CD1c-positive myeloid dendritic cell (primary cell): ENCODE measurements at regions not wholly inside any gene's neighbourhood (a gene's known extent, or its start where the extent isn't known, plus 50 kb on each side); places are given as distances from the start of the nearest gene placed in this dataset.
"Not testable (repeated sequence)": the region's sequence is repeated elsewhere in the genome, so short reads cannot be mapped to it uniquely, and the experiment has no call there.

Experiments used
- DNase-seq: peaks from one replicate; pipeline ENCODE4 v3.0.0-alpha.2; 2016; ENCODE audit errors: extremely low spot score

- DNase-seq = no peak
Measured at GRCh38 chr13:34166406-34166805, 348.5 kb downstream of the RFC3 start.

DNA sequence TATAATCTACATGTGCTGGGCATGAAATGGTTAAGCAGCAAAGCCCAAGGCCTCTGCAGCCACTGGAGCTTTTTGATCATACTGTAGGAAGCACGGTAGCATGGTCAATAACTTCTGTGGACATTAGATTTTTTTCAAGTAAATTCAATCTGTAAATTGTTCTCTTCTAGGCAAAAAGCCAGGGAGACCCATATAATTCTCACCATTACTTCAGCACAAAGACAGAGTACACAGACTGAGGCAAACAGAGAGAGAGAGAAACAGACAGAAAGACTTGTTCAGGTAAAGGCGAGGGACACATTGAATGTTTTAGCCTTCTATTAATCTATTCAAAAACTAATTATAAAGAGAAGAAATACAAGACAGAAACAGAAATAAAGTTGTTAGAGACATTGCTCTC lies 349.4 kb downstream of the RFC3 start:
- DNase-seq = no peak

GRCh38 chr13:34172048-34172447 lies 354.1 kb downstream of the RFC3 start:
- DNase-seq = no peak

DNA sequence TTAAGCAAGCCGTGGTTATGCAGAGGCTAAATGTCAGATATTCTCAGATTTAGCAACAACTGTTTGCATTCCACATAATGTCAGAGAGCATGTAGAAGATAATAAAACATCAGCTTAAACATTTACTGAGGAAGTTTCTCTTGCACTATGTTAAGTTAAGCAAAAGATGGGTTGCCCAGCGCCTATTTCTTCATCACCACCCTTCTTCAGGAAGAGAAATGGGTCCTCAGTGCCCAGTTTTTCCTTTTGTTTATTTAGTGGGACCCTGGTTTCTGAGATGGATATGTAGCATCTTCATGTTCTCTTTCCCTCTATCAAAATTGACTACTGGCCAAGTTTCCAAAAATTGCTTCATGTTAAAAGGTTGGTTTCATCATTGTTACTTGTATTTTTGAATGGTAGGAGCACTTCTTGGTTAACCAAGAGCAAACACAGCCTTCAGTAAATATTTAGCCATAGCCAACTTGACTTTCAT lies 356.8 kb downstream of the RFC3 start:
- DNase-seq = no peak

DNA sequence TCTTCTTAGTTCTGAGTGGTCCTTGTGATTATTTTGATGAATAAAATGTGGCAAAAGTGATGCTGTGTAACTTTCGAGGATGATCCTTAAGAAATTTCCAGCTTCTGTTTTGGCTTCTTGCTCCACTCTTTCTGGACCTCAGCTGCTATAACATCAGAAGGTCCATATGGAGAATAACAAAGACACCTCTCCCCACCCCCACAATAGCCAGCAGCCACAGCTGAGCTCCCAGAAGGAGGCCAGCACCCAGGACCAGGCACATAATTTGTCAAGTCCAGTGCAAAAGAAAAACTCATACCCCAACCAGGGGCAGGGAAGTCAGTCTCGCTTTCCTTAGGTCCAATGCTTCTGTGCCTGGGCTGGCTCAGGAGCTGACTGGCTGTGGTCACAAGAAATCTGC lies 357.6 kb downstream of the RFC3 start:
- DNase-seq = no peak

- no peak for DNase-seq
Measured at GRCh38 chr13:34176633-34177032, 358.7 kb downstream of the RFC3 start.

- DNase-seq = no peak
Measured at GRCh38 chr13:34179481-34179880, 361.5 kb downstream of the RFC3 start.

DNA sequence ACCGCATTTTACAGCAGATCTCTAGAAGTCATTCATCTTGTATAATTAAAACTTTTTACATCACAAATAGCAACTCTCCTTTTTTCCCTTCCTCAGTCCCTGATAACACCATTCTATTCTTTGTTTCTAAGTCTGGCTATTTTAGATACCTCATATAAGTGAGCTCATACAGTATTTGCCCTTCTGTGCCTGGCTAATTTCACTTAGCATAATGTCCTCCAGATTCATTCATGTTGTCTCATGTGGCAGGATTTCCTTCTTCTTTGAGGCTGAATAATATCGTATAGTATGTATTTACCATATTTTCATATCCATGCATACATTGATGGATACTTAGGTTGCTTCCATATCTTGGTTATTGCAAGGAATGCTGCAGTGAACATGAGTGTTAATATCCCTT lies 362.0 kb downstream of the RFC3 start:
- no peak for DNase-seq

DNA sequence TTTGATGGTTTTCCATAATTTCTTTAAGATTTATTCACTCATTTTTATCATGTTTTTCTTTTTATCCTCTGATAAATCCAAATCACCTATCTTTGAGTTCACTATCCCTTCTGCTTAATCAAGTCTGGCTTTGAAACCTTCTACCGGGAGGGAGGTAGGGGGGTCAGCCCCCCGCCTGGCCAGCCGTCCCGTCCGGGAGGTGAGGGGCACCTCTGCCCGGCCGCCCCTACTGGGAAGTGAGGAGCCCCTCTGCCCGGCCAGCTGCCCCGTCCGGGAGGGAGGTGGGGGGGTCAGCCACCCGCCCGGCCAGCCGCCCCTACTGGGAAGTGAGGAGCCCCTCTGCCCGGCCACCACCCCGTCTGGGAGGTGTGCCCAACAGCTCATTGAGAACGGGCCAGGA lies 363.3 kb downstream of the RFC3 start:
- not testable (repeated sequence) for DNase-seq

GRCh38 chr13:34189946-34190345 lies 372.0 kb downstream of the RFC3 start:
- no peak for DNase-seq

GRCh38 chr13:34201050-34201913 lies 383.3 kb downstream of the RFC3 start:
- DNase-seq = no peak

DNA sequence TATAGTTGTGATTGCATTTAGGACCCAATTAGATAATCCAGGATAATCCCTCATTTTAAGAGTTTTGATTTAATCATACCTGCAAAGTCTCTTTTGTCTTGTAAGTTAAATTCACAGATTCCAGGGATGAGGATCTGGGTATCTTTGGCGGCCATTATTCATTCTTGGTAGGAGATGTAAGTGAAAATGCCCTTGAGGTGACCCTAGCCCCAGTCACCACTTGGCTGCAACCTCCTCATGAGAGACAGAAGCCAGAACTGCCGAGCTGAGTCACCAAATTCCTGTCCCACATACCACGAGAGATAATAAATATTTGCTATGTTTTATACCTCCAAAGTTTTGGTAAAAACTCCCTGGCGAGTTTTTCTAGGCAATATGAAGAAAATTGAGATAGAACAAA lies 389.4 kb downstream of the RFC3 start:
- no peak for DNase-seq

DNA sequence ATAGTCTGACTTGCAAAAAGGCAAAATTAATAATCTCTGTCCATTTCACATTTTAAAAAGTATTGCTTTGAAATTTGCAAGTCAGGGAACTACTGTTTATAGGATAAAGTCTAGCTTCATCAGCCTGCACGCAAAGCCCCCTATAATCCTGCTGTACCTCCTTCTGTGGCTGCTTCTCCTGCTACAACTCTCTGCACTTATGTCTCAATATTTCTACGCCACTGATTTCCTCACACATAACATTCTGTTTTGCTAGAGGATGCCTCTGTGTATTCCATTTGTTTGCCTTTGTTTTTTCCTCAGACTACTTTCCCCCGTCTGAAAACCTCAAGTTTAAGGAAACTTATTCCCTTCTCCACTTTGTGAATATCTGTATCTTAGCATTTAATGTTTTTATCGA lies 389.9 kb downstream of the RFC3 start:
- no peak for DNase-seq

DNA sequence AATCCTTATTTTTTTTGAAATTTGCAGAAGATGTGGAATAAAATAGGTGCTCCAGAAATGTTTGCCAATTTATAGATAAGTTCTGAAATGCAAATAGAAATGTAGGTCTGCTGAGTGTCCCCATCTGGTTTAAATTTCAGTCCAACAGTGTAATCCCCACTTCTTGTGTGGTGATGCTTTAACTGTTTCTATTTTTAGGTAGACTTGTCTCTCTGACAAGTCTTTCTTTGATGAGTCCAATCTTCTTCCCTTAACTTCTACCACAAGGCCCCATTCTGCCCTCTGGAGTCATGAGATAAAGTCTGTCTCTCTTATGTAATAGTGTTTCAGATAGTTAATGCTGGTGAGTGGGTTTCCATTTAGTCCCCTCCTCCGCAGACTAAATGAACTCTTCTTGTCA lies 390.4 kb downstream of the RFC3 start:
- DNase-seq = no peak

GRCh38 chr13:34210341-34210740 lies 392.4 kb downstream of the RFC3 start:
- no peak for DNase-seq

DNA sequence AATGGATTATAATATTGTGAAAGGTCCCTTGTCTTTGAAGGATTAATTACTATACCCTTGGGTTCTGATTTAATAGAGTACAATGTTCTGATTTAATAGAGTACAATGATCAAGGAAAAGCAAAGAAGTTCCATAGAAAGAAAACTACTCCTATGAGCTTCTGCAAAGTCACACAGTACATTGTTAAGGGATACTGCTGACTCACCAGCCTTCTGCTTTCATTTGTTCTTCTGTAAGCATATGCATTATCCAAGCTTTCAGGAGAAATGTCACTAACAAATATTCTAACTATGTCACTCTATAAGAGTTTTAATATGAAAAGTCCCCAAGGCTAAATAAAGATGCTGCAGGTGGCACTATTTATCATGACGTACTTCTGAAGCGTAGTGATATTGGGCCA lies 396.7 kb downstream of the RFC3 start:
- DNase-seq = no peak

GRCh38 chr13:34216256-34216655 lies 398.3 kb downstream of the RFC3 start:
- DNase-seq = no peak

- DNase-seq = no peak
Measured at GRCh38 chr13:34217343-34218025, 399.5 kb downstream of the RFC3 start.

- DNase-seq = no peak
Measured at GRCh38 chr13:34223984-34224383, 406.0 kb downstream of the RFC3 start.

- DNase-seq = no peak
Measured at GRCh38 chr13:34224877-34225276, 406.9 kb downstream of the RFC3 start.

DNA sequence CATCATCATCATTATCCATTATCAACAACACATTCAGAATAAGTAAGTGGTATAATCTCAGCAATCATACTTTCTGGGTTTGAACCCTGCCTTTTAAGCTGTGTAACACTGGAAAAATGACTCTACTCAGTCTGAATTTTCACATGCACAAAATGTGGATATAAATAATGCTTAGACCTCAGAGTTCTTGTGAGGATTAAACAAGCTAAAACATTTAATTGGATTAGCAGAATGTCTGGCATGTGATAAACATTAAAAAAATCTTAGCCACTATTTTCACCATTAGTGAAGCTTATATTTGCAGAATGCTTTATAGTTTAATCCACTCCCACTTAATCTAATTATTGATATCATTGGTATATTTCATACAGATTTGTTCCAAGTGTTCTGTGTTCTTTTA lies 412.3 kb downstream of the RFC3 start:
- no peak for DNase-seq

- DNase-seq = no peak
Measured at GRCh38 chr13:34241332-34241731, 423.4 kb downstream of the RFC3 start.

DNA sequence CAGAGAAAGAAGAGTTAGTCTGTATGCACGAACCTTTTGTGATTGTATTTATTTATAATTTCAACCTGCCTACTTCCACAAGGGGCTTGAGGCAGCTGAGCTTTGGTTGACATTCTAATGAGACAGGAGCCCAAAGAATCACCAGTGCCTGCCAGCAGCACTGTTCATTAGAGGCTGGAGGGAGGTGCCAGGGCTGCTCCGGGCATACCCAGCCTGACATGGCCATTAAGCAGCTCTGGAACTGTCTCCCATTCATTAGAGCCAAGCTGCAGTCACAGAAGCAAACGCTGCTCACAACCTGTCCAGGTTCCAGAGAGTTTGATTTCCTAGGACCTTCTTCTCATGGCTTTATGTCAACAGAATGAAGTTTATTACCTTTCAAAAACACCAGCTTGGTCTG lies 425.5 kb downstream of the RFC3 start:
- DNase-seq = no peak
